ENCODE measurements at regions not wholly inside any gene's neighbourhood (a gene's known extent, or its start where the extent isn't known, plus 50 kb on each side); places are given as distances from the start of the nearest gene placed in this dataset.

GRCh38 chr14:22397221-22397737, 191.7 kb downstream of the DAD1 start:
- TF ChIP-seq CTCF (IDR thresholded peaks at IDR 0.05) (no peak), POLR2AphosphoS5 (IDR thresholded peaks at IDR 0.05) (no peak)
